Body of pancreas (tissue), 4 donors: ENCODE measurements at regions not wholly inside any gene's neighbourhood (a gene's known extent, or its start where the extent isn't known, plus 50 kb on each side); places are given as distances from the start of the nearest gene placed in this dataset.

ENCODE experiments used
- ATAC-seq: fragments of 150-250 bp; one replicate; pipeline ENCODE4 v1.9.1; 2016
- DNase-seq, 4 donors: peaks; one replicate each; pipeline ENCODE4 v3.0.0-alpha.2; 2019
- H3K27ac ChIP-seq, 4 donors: fragments of 200-600 bp; sonication (generic); 1 replicate in 3 of 4; 2 replicates in 1 of 4; pipeline versions ENCODE4 v1.5.1 to v1.6.1; 2016 to 2019; ENCODE audit warnings: mild to moderate bottlenecking in 1 of 4, mixed read lengths in 1 of 4, moderate library complexity in 1 of 4
- H3K27me3 ChIP-seq, 2 donors: fragments of 200-600 bp; sonication (generic); one replicate each; pipeline ENCODE4 v1.6.0; 2016; ENCODE audit warnings: mild to moderate bottlenecking in 1 of 2
- H3K36me3 ChIP-seq, 2 donors: fragments of 200-600 bp; sonication (generic); replicated peaks in 1 of 2; 2 replicates each; pipeline ENCODE4 v1.5.1; 2016; ENCODE audit warnings: low read depth in 2 of 2; ENCODE audit not compliant: insufficient read depth in 1 of 2
- H3K4me1 ChIP-seq: fragments of 200-600 bp; sonication (generic); one replicate; pipeline ENCODE4 v1.6.0; 2016
- H3K4me3 ChIP-seq, 2 donors: fragments of 200-600 bp; sonication (generic); 1 replicate in 1 of 2; 2 replicates in 1 of 2; pipeline ENCODE4 v1.5.1; 2016 to 2019
- H3K9me3 ChIP-seq, 3 donors: fragments of 200-600 bp; sonication (generic); 1 replicate in 2 of 3; 2 replicates in 1 of 3; pipeline ENCODE4 v1.5.1; 2016
- POLR2A ChIP-seq, 3 donors: fragments of 450-650 bp; IDR thresholded peaks; one replicate each; pipeline ENCODE4 v1.6.1; 2016; ENCODE audit warnings: antibody characterized with exemption in 3 of 3, mild to moderate bottlenecking in 2 of 3
- WGBS, 2 donors: methylation state at CpG; one replicate each; pipeline ENCODE4 v1.1.5; 2017; 5-methylcytosine and 5-hydroxymethylcytosine counted together
- intact Hi-C: fragments of 100-400 bp; cut with DNase I; formaldehyde crosslinking; loops from one replicate; pipeline ENCODE4 v1.15.1; 2023
- TF ChIP-seq, protein P1 (sequence below), 7 experiments: fragments of 450-650 bp in 4 of 7; fragments of 200-600 bp in 3 of 7; sonication (generic) in 3 of 7; IDR thresholded peaks; one replicate each; pipeline ENCODE4 v1.5.1; 2016 to 2019; ENCODE audit warnings: antibody characterized with exemption in 7 of 7

GRCh38 chr13:84524586-84524985 lies 642.3 kb upstream of the SLITRK1 start:
- TF ChIP-seq POLR2A (IDR thresholded peaks at IDR 0.05): no peak
- TF ChIP-seq, protein P1, sequence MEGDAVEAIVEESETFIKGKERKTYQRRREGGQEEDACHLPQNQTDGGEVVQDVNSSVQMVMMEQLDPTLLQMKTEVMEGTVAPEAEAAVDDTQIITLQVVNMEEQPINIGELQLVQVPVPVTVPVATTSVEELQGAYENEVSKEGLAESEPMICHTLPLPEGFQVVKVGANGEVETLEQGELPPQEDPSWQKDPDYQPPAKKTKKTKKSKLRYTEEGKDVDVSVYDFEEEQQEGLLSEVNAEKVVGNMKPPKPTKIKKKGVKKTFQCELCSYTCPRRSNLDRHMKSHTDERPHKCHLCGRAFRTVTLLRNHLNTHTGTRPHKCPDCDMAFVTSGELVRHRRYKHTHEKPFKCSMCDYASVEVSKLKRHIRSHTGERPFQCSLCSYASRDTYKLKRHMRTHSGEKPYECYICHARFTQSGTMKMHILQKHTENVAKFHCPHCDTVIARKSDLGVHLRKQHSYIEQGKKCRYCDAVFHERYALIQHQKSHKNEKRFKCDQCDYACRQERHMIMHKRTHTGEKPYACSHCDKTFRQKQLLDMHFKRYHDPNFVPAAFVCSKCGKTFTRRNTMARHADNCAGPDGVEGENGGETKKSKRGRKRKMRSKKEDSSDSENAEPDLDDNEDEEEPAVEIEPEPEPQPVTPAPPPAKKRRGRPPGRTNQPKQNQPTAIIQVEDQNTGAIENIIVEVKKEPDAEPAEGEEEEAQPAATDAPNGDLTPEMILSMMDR (IDR thresholded peaks at IDR 0.05): no peak
- Histone ChIP-seq H3K36me3 (no peaks in the 10 kb centered on the region), H3K27me3 (no peaks in the 10 kb centered on the region), H3K27ac (no peak overlapping the region), H3K9me3 (no peaks in the 10 kb centered on the region), H3K4me3 (no peak overlapping the region), H3K4me1 (no peaks in the 10 kb centered on the region)
- WGBS, 2 donors: 63 to 77% methylated on average over 3 of the region's 3 CpGs
- ATAC-seq (no peak), DNase-seq (no peak)
- intact Hi-C loops: no loop called here

DNA sequence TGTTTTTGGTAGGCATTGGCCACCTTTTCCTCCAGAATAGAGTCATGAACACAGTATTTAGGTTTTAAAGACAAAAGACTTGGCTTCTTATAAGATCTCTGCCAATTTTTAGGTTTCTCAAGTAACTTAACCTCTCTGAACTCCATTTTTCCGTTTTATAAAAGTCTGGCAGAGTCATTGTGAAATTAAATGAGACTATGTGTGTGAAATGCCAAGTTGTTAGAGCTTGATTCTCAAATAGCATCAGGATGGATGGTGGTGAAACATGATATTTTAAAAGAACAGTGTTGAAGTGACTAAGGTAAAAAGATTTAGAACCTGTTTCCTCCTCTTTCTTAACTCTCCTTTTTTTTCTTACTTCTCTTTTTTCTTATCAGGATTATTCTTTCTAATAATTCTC lies 617.7 kb upstream of the SLITRK1 start:
- intact Hi-C loops: no loop called here
- no peak for ATAC-seq
- 35 to 41% methylated on average over 1 of the region's 1 CpG for WGBS, 2 donors
- no peak for TF ChIP-seq POLR2A (IDR thresholded peaks at IDR 0.05)
- TF ChIP-seq, protein P1 (IDR thresholded peaks at IDR 0.05): no peak
- H3K4me3 ChIP-seq: no peak overlapping the region
- no peaks in the 10 kb centered on the region for H3K36me3 ChIP-seq
- H3K9me3 ChIP-seq: no peaks in the 10 kb centered on the region
- DNase-seq: no peak
- no peaks in the 10 kb centered on the region for H3K4me1 ChIP-seq
- no peaks in the 10 kb centered on the region for H3K27me3 ChIP-seq
- no peak overlapping the region for H3K27ac ChIP-seq

- Histone ChIP-seq H3K4me3 (no peak overlapping the region), H3K27me3 (no peaks in the 10 kb centered on the region), H3K36me3 (no peaks in the 10 kb centered on the region), H3K4me1 (no peaks in the 10 kb centered on the region), H3K9me3 (no peaks in the 10 kb centered on the region), H3K27ac (no peak overlapping the region)
- ATAC-seq (no peak), DNase-seq (no peak)
- TF ChIP-seq, protein P1 (IDR thresholded peaks at IDR 0.05): no peak
- no peak for TF ChIP-seq POLR2A (IDR thresholded peaks at IDR 0.05)
- WGBS, 2 donors: 68 to 80% methylated on average over 5 of the region's 5 CpGs
- intact Hi-C loops: no loop called here
Observed at GRCh38 chr13:84497613-84498012, 615.3 kb upstream of the SLITRK1 start.

- no peak for ATAC-seq
- Histone ChIP-seq H3K4me1 (no peaks in the 10 kb centered on the region), H3K9me3 (no peaks in the 10 kb centered on the region), H3K4me3 (no peak overlapping the region), H3K27me3 (no peaks in the 10 kb centered on the region), H3K36me3 (no peaks in the 10 kb centered on the region), H3K27ac (no peak overlapping the region)
- WGBS, 2 donors: 77 to 78% methylated on average over 4 of the region's 4 CpGs
- TF ChIP-seq POLR2A (IDR thresholded peaks at IDR 0.05): no peak
- TF ChIP-seq, protein P1 (IDR thresholded peaks at IDR 0.05): no peak
- no peak for DNase-seq
- intact Hi-C loops: no loop called here
Observed at GRCh38 chr13:84491952-84492351, 609.7 kb upstream of the SLITRK1 start.

DNA sequence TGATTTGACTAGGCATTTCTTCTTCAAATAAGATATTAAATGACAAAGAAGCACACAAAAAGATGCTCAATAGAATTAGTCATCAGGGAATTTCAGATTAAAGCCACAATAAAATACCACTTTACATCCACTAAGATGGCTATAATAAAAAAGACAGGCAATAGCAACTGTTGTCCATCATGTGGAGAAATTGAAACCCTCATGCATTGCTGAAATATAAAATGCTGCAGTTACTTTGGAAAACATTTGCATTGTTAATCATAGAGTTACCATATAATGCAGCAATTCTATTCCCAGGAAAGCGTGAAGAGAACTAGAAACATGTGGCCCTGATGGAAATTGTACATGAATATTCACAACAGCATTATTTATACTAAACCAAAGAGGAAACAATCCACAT lies 605.5 kb upstream of the SLITRK1 start:
- no peak overlapping the region for H3K4me3 ChIP-seq
- no peaks in the 10 kb centered on the region for H3K9me3 ChIP-seq
- DNase-seq: no peak
- H3K4me1 ChIP-seq: no peaks in the 10 kb centered on the region
- WGBS, 2 donors: 83 to 93% methylated on average over 1 of the region's 1 CpG
- ATAC-seq: no peak
- TF ChIP-seq, protein P1 (IDR thresholded peaks at IDR 0.05): no peak
- no peak for TF ChIP-seq POLR2A (IDR thresholded peaks at IDR 0.05)
- no peak overlapping the region for H3K27ac ChIP-seq
- H3K27me3 ChIP-seq: no peaks in the 10 kb centered on the region
- H3K36me3 ChIP-seq: no peaks in the 10 kb centered on the region
- intact Hi-C loops: no loop called here
